ENCODE measurements at regions not wholly inside any gene's neighbourhood (a gene's known extent, or its start where the extent isn't known, plus 50 kb on each side); places are given as distances from the start of the nearest gene placed in this dataset.

- no peak for TF ChIP-seq CTCF (IDR thresholded peaks at IDR 0.05)
- TF ChIP-seq POLR2A (IDR thresholded peaks at IDR 0.05) = no peak
Measured at GRCh38 chr11:95375886-95376285, 144.9 kb upstream of the SESN3 start.

All from lower leg skin (tissue), 3 donors.